Neural progenitor cell (in vitro differentiated cells): ENCODE measurements at regions not wholly inside any gene's neighbourhood (a gene's known extent, or its start where the extent isn't known, plus 50 kb on each side); places are given as distances from the start of the nearest gene placed in this dataset.
"Not testable (repeated sequence)": the region's sequence is repeated elsewhere in the genome, so short reads cannot be mapped to it uniquely, and the experiment has no call there.

Source experiments
- DNase-seq: peaks from one replicate; pipeline ENCODE4 v3.0.0-alpha.2; 2016; ENCODE audit warnings: low spot score
- H2AFZ ChIP-seq: fragments of 200-600 bp; sonication (generic); replicated peaks from 2 replicates; pipeline ENCODE4 v1.6.1; 2016; ENCODE audit warnings: antibody characterized with exemption
- H3F3A ChIP-seq: fragments of 200-600 bp; sonication (generic); 2 replicates; pipeline ENCODE4 v1.6.1; 2016; ENCODE audit warnings: antibody characterized with exemption, low read depth
- H3K27ac ChIP-seq: fragments of 200-600 bp; sonication (generic); 2 replicates; pipeline ENCODE4 v1.5.1; 2016; ENCODE audit warnings: mild to moderate bottlenecking
- H3K27me3 ChIP-seq: fragments of 200-600 bp; sonication (generic); 2 replicates; pipeline ENCODE4 v1.6.1; 2016; ENCODE audit warnings: mild to moderate bottlenecking, moderate library complexity
- H3K36me3 ChIP-seq: fragments of 200-600 bp; sonication (generic); 2 replicates; pipeline ENCODE4 v1.5.1; 2016
- H3K4me1 ChIP-seq: fragments of 200-600 bp; sonication (generic); 2 replicates; pipeline ENCODE4 v1.6.1; 2016; ENCODE audit warnings: mixed run types
- H3K4me2 ChIP-seq: fragments of 200-600 bp; sonication (generic); 2 replicates; pipeline ENCODE4 v1.6.1; 2016
- H3K4me3 ChIP-seq: fragments of 200-600 bp; sonication (generic); 2 replicates; pipeline ENCODE4 v1.5.1; 2016
- H3K79me2 ChIP-seq: fragments of 200-600 bp; sonication (generic); 2 replicates; pipeline ENCODE4 v1.6.1; 2016; ENCODE audit warnings: low read depth
- H3K9ac ChIP-seq: fragments of 200-600 bp; sonication (generic); 2 replicates; pipeline ENCODE4 v1.6.1; 2016
- H3K9me3 ChIP-seq: fragments of 200-600 bp; sonication (generic); 2 replicates; pipeline ENCODE4 v1.5.1; 2016; ENCODE audit warnings: low read depth
- H4K20me1 ChIP-seq: fragments of 200-600 bp; sonication (generic); 2 replicates; pipeline ENCODE4 v1.6.1; 2016; ENCODE audit warnings: low read depth
- H3K27ac Mint-ChIP-seq: 3 replicates; pipeline ENCODE4 v1.8.0; 2021; ENCODE audit warnings: mixed read lengths
- H3K27me3 Mint-ChIP-seq: 2 replicates; pipeline ENCODE4 v1.8.0; 2022; ENCODE audit warnings: low read depth, mild to moderate bottlenecking, inconsistent platforms, moderate library complexity, mixed read lengths; ENCODE audit not compliant: insufficient read depth
- H3K36me3 Mint-ChIP-seq: 3 replicates; pipeline ENCODE4 v1.8.0; 2021; ENCODE audit warnings: mixed read lengths
- H3K4me1 Mint-ChIP-seq: 3 replicates; pipeline ENCODE4 v1.8.0; 2021; ENCODE audit warnings: mixed read lengths
- H3K4me3 Mint-ChIP-seq: 3 replicates; pipeline ENCODE4 v1.8.0; 2021; ENCODE audit warnings: mild to moderate bottlenecking, moderate library complexity, mixed read lengths
- H3K9me3 Mint-ChIP-seq: 3 replicates; pipeline ENCODE4 v1.8.0; 2020; ENCODE audit warnings: mixed read lengths
- EZH2 ChIP-seq: fragments of 200-600 bp; sonication (generic); IDR thresholded peaks from 2 replicates; pipeline ENCODE4 v1.6.1; 2017; ENCODE audit warnings: antibody characterized with exemption, mild to moderate bottlenecking, moderate library complexity
- EZH2phosphoT487 ChIP-seq: fragments of 200-600 bp; sonication (generic); IDR thresholded peaks from 2 replicates; pipeline ENCODE4 v1.6.1; 2017; ENCODE audit warnings: antibody characterized with exemption
- TF ChIP-seq, protein P1 (sequence below): fragments of 200-600 bp; sonication (generic); IDR thresholded peaks from 2 replicates; pipeline ENCODE4 v1.5.1; 2017; ENCODE audit warnings: antibody characterized with exemption, mild to moderate bottlenecking

DNA sequence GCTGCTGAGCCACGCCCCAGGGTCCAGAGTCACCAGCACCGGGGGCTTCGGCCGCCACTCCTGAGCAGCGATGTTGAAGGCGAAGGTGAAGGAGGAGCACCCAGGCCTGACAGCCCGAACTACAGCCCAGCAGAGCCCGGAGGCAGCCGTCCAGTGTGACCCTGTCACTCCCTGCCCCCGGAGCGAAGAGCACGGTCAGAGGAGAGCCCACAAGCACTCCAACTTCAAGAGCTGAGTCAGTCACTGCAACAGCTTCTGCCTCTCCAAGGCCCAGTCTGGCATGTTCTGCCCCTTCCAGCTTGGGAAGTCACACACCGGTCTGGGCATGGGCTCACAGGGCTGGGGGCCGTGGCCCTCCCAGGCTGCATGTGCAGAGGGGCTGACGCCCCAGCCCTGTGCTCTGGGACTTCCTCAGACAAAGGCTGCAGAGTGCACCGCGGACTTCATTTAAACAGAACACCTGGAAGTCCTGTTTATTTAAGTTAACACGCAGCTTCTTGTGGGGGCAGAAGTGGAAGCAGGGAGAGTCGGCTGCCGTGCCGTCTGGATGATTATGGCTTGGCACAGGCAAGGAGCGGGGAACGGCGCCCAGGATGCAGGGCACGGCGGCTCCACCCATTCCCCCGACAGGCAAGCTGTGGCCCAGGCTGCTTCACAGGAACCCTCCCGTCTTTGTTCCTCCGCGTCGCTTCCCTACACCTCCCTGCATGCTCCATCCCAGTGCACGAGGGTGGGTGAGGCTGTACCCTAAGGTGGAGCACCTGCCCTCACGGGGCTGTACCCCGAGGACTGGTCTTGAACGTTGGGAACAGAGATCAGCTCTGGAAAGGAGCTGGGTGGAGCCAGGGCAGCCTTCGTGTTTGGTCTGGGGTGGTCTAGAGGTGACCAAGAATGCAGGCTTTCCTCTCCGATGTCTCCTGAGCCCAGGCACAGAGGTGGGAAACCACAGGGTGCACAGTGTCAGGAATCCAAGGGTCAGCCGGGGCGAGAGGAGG, 68.9 kb upstream of the METRNL start:
- H3K9ac ChIP-seq: no peak overlapping the region
- no peaks in the 10 kb centered on the region for H3K36me3 ChIP-seq
- TF ChIP-seq, protein P1, sequence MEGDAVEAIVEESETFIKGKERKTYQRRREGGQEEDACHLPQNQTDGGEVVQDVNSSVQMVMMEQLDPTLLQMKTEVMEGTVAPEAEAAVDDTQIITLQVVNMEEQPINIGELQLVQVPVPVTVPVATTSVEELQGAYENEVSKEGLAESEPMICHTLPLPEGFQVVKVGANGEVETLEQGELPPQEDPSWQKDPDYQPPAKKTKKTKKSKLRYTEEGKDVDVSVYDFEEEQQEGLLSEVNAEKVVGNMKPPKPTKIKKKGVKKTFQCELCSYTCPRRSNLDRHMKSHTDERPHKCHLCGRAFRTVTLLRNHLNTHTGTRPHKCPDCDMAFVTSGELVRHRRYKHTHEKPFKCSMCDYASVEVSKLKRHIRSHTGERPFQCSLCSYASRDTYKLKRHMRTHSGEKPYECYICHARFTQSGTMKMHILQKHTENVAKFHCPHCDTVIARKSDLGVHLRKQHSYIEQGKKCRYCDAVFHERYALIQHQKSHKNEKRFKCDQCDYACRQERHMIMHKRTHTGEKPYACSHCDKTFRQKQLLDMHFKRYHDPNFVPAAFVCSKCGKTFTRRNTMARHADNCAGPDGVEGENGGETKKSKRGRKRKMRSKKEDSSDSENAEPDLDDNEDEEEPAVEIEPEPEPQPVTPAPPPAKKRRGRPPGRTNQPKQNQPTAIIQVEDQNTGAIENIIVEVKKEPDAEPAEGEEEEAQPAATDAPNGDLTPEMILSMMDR: no peak
- TF ChIP-seq EZH2phosphoT487 (no peak), EZH2 (no peak)
- no peak for DNase-seq
- H3K36me3 Mint-ChIP-seq: peaks cover 20% of the 10 kb centered on the region
- H3K27me3 ChIP-seq: no peaks in the 10 kb centered on the region
- peaks cover 12% of the 10 kb centered on the region for H3K4me1 Mint-ChIP-seq
- no peak overlapping the region for H3K27ac ChIP-seq
- no peaks in the 10 kb centered on the region for H4K20me1 ChIP-seq
- H3K79me2 ChIP-seq: no peaks in the 10 kb centered on the region
- no peaks in the 10 kb centered on the region for H3K9me3 ChIP-seq
- H3K4me3 Mint-ChIP-seq: no peak overlapping the region
- H3K27me3 Mint-ChIP-seq: peaks cover 10% of the 10 kb centered on the region
- H3K9me3 Mint-ChIP-seq: peaks cover 5% of the 10 kb centered on the region
- no peak overlapping the region for H3K27ac Mint-ChIP-seq
- H2AFZ ChIP-seq: no peak overlapping the region
- H3F3A ChIP-seq: no peaks in the 10 kb centered on the region
- no peaks in the 10 kb centered on the region for H3K4me1 ChIP-seq
- H3K4me3 ChIP-seq: no peak overlapping the region
- H3K4me2 ChIP-seq: no peak overlapping the region

DNA sequence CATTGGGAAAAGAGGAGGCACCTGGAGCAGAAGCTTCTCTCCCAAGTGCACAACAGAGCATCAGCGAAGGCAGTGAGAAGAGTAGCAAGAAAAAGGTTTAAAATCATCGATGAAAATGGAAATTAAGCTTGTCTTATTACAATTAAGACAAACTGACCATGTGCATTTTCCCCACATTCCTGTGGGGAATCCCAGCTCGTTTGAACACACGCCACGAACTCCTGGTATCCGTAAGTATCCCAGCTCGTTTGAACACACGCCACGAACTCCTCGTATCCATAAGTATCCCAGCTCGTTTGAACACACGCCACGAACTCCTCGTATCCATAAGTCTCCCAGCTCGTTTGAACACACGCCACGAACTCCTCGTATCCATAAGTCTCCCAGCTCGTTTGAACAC, 67.7 kb upstream of the METRNL start:
- H3K27ac ChIP-seq, H3K4me2 ChIP-seq, H3K27me3 Mint-ChIP-seq, H2AFZ ChIP-seq, H3K4me3 ChIP-seq, H3K9me3 Mint-ChIP-seq, H3F3A ChIP-seq, H3K36me3 ChIP-seq, H3K79me2 ChIP-seq, H4K20me1 ChIP-seq, DNase-seq, H3K4me1 ChIP-seq, H3K27me3 ChIP-seq, H3K4me3 Mint-ChIP-seq, H3K9ac ChIP-seq, H3K27ac Mint-ChIP-seq, H3K9me3 ChIP-seq: not testable (repeated sequence)
- Mint-ChIP-seq H3K36me3 (peaks cover 14% of the 10 kb centered on the region), H3K4me1 (peaks cover 14% of the 10 kb centered on the region)

DNA sequence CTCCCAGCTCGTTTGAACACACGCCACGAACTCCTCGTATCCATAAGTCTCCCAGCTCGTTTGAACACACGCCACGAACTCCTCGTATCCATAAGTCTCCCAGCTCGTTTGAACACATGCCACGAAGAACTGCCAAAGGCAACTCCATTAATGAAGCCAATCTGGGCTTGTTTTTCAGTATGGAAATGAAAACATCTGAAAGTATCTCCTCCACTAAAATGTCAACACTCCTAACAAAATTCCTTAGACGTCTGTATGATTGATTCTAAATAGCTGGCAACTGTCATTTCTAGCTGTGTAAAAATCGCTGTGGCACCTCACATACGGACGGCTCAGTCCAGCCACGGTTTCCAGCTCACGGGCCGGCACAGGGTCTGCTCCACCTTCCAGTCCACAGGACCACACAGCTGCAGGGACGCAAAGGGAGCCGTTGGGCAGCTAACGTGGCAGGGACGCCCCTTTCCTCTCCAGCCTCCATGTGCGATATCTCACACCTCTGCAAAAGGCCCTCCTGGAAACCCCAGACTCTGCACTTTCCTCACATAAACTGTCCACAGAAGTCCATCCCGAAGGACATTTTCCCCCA, 67.1 kb upstream of the METRNL start:
- H3K36me3 ChIP-seq: no peaks in the 10 kb centered on the region
- Mint-ChIP-seq H3K27ac (peak overlapping the region; percentile 54), H3K4me3 (no peak overlapping the region), H3K4me1 (peaks cover 10% of the 10 kb centered on the region), H3K36me3 (peaks cover 14% of the 10 kb centered on the region), H3K9me3 (peaks cover 9% of the 10 kb centered on the region), H3K27me3 (peaks cover 10% of the 10 kb centered on the region)
- H3K27me3 ChIP-seq: no peaks in the 10 kb centered on the region
- no peak overlapping the region for H3K4me3 ChIP-seq
- DNase-seq: no peak
- H3K79me2 ChIP-seq: no peaks in the 10 kb centered on the region
- H2AFZ ChIP-seq: no peak overlapping the region
- H3K9ac ChIP-seq: no peak overlapping the region
- H3K4me2 ChIP-seq: no peak overlapping the region
- TF ChIP-seq EZH2phosphoT487: no peak
- no peak for TF ChIP-seq EZH2
- TF ChIP-seq, protein P1: no peak
- no peaks in the 10 kb centered on the region for H3K4me1 ChIP-seq
- no peak overlapping the region for H3K27ac ChIP-seq
- no peaks in the 10 kb centered on the region for H3K9me3 ChIP-seq
- H4K20me1 ChIP-seq: no peaks in the 10 kb centered on the region
- H3F3A ChIP-seq: no peaks in the 10 kb centered on the region
